K562 (cell line): ENCODE measurements at regions not wholly inside any gene's neighbourhood (a gene's known extent, or its start where the extent isn't known, plus 50 kb on each side); places are given as distances from the start of the nearest gene placed in this dataset.

Experiments used
- CTCF ChIP-seq, 3 experiments: IDR thresholded peaks in 2 of 3; conservative IDR thresholded peaks in 1 of 3; 2 replicates each; pipeline ENCODE4 v1.5.1; 2011 to 2012; ENCODE audit warnings: low read length in 3 of 3, mild to moderate bottlenecking in 3 of 3, control low read depth in 2 of 3, improper control_type of control experiment in 1 of 3, inconsistent platforms in 1 of 3, low read depth in 1 of 3, mixed read lengths in 1 of 3, moderate library complexity in 1 of 3; ENCODE audit not compliant: insufficient read depth in 2 of 3
- HMGXB4 ChIP-seq: sonication (generic); formaldehyde crosslinking; IDR thresholded peaks from 2 replicates; pipeline ENCODE4 v1.8.1; 2023; ENCODE audit warnings: mild to moderate bottlenecking, missing genetic modification reagents
- MXI1 ChIP-seq: IDR thresholded peaks from 2 replicates; pipeline ENCODE4 v1.6.1; 2011; ENCODE audit warnings: low read depth, mild to moderate bottlenecking, improper control_type of control experiment, low read length
- MYC ChIP-seq, 2 experiments: fragments of 250-450 bp in 1 of 2; sonication (Bioruptor Pico) in 1 of 2; IDR thresholded peaks; 2 replicates each; pipeline versions ENCODE4 v1.5.1 to v1.6.1; 2012 to 2021; ENCODE audit warnings: low read depth in 2 of 2, borderline replicate concordance in 1 of 2, improper control_type of control experiment in 1 of 2, low read length in 1 of 2, mild to moderate bottlenecking in 1 of 2, moderate library complexity in 1 of 2
- RNF2 ChIP-seq: sonication (generic); IDR thresholded peaks from 2 replicates; pipeline ENCODE4 v1.6.1; 2016
- ZBED1 ChIP-seq: IDR thresholded peaks from 2 replicates; pipeline ENCODE4 v1.6.1; 2014
- ZFP1 ChIP-seq: fragments of 450-650 bp; formaldehyde crosslinking; IDR thresholded peaks from 2 replicates; pipeline ENCODE4 v1.4.0; 2020; ENCODE audit warnings: mild to moderate bottlenecking, mixed read lengths
- ZNF311 ChIP-seq: fragments of 250-450 bp; sonication (Bioruptor Pico); IDR thresholded peaks from 2 replicates; pipeline ENCODE4 v1.4.0; 2020; ENCODE audit warnings: mild to moderate bottlenecking, moderate library complexity

- TF ChIP-seq MXI1 (no peak), CTCF (IDR thresholded peaks at IDR 0.05 in 2 of 3, conservative IDR thresholded peaks at IDR 0.05 in 1 of 3; ENCODE audit: insufficient read depth in 2 of 3, low read depth in 1 of 3, low read length in 3 of 3) (no peak), ZFP1 (CRISPR knock-in tag) (no peak), HMGXB4 (no peak), ZNF311 (CRISPR knock-in tag) (no peak), MYC (IDR thresholded peaks at IDR 0.05; ENCODE audit: low read depth, low read length) (no peak), MYC (CRISPR knock-in tag; IDR thresholded peaks at IDR 0.05; ENCODE audit: borderline replicate concordance, low read depth) (no peak), ZBED1 (no peak), RNF2 (no peak)
These were observed 66.3 kb upstream of the GATA6 start for GRCh38 chr18:22102953-22103646.
